Stomach (tissue), 4 donors: ENCODE measurements at regions not wholly inside any gene's neighbourhood (a gene's known extent, or its start where the extent isn't known, plus 50 kb on each side); places are given as distances from the start of the nearest gene placed in this dataset.

Experiments
- EP300 ChIP-seq: sonication (generic); formaldehyde crosslinking; IDR thresholded peaks from one replicate; pipeline ENCODE4 v1.6.1; 2017; ENCODE audit warnings: antibody characterized with exemption
- POLR2A ChIP-seq, 4 donors: fragments of 450-650 bp; IDR thresholded peaks; one replicate each; pipeline ENCODE4 v1.6.1; 2016; ENCODE audit warnings: antibody characterized with exemption in 4 of 4, control low read depth in 2 of 4, mild to moderate bottlenecking in 1 of 4, moderate library complexity in 1 of 4
- POLR2AphosphoS5 ChIP-seq, 3 donors: sonication (generic); formaldehyde crosslinking; IDR thresholded peaks; one replicate each; pipeline ENCODE4 v1.6.1; 2016; ENCODE audit warnings: antibody characterized with exemption in 3 of 3
- TF ChIP-seq, protein P1 (sequence below), 7 experiments: fragments of 450-650 bp in 4 of 7; fragments of 200-600 bp in 3 of 7; sonication (generic) in 3 of 7; IDR thresholded peaks; one replicate each; pipeline ENCODE4 v1.5.1; 2016 to 2019; ENCODE audit warnings: antibody characterized with exemption in 7 of 7, control low read depth in 2 of 7, mild to moderate bottlenecking in 1 of 7

DNA sequence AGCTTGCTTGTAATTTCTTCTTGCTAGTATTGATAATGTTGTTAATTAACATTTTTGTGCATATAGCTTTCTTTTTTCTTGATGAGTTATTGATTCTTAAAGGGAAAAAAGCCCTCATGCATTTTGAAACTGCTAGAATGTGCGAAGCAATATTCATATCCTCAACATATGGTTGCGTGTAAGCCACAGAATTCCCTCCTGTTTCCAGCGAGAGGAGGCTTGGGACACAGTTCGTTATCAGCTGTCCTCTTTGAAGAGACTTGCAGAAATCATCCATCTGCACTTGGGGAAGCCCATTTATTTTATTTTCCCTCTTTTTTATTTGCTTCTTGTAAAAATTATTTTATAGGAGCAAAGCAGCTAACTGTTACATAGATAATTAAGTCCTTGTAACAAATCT, 398.0 kb downstream of the ADRA2A start:
- no peak for TF ChIP-seq POLR2AphosphoS5 (IDR thresholded peaks at IDR 0.05)
- TF ChIP-seq, protein P1, sequence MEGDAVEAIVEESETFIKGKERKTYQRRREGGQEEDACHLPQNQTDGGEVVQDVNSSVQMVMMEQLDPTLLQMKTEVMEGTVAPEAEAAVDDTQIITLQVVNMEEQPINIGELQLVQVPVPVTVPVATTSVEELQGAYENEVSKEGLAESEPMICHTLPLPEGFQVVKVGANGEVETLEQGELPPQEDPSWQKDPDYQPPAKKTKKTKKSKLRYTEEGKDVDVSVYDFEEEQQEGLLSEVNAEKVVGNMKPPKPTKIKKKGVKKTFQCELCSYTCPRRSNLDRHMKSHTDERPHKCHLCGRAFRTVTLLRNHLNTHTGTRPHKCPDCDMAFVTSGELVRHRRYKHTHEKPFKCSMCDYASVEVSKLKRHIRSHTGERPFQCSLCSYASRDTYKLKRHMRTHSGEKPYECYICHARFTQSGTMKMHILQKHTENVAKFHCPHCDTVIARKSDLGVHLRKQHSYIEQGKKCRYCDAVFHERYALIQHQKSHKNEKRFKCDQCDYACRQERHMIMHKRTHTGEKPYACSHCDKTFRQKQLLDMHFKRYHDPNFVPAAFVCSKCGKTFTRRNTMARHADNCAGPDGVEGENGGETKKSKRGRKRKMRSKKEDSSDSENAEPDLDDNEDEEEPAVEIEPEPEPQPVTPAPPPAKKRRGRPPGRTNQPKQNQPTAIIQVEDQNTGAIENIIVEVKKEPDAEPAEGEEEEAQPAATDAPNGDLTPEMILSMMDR (IDR thresholded peaks at IDR 0.05) = no peak
- TF ChIP-seq EP300 = no peak
- TF ChIP-seq POLR2A (IDR thresholded peaks at IDR 0.05) = no peak
